ENCODE measurements at regions not wholly inside any gene's neighbourhood (a gene's known extent, or its start where the extent isn't known, plus 50 kb on each side); places are given as distances from the start of the nearest gene placed in this dataset.

- TF ChIP-seq ZNF112 (tag by site-specific recombination; IDR thresholded peaks at IDR 0.05) = no peak
- TF ChIP-seq OSR2 (tag by site-specific recombination; IDR thresholded peaks at IDR 0.05) = no peak
- no peak for TF ChIP-seq ZNF426 (tag by site-specific recombination; IDR thresholded peaks at IDR 0.05)
- no peak for TF ChIP-seq ZNF830 (tag by site-specific recombination; IDR thresholded peaks at IDR 0.05; ENCODE audit: low read depth)
- no peak for TF ChIP-seq ZNF398 (tag by site-specific recombination; IDR thresholded peaks at IDR 0.05)
- TF ChIP-seq ZNF580 (tag by site-specific recombination; IDR thresholded peaks at IDR 0.05) = no peak
- TF ChIP-seq ZNF324 (tag by site-specific recombination; IDR thresholded peaks at IDR 0.05) = no peak
- no peak for TF ChIP-seq BCL11A (tag by site-specific recombination; IDR thresholded peaks at IDR 0.05; ENCODE audit: low read depth)
- no peak for TF ChIP-seq ZNF596 (tag by site-specific recombination; IDR thresholded peaks at IDR 0.05)
- TF ChIP-seq, protein P1, sequence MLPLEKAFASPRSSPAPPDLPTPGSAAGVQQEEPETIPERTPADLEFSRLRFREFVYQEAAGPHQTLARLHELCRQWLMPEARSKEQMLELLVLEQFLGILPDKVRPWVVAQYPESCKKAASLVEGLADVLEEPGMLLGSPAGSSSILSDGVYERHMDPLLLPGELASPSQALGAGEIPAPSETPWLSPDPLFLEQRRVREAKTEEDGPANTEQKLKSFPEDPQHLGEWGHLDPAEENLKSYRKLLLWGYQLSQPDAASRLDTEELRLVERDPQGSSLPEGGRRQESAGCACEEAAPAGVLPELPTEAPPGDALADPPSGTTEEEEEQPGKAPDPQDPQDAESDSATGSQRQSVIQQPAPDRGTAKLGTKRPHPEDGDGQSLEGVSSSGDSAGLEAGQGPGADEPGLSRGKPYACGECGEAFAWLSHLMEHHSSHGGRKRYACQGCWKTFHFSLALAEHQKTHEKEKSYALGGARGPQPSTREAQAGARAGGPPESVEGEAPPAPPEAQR (tag by site-specific recombination; IDR thresholded peaks at IDR 0.05) = no peak
- no peak for TF ChIP-seq ZNF514 (tag by site-specific recombination; IDR thresholded peaks at IDR 0.05)
- 0 out of 2 replicates have a peak, but pooled peaks have one; percentile 11 for TF ChIP-seq ZBTB48 (tag by site-specific recombination; IDR thresholded peaks at IDR 0.05)
Measured at GRCh38 chr2:143937723-143938350, 582.1 kb downstream of the ZEB2 start (continued).

DNA sequence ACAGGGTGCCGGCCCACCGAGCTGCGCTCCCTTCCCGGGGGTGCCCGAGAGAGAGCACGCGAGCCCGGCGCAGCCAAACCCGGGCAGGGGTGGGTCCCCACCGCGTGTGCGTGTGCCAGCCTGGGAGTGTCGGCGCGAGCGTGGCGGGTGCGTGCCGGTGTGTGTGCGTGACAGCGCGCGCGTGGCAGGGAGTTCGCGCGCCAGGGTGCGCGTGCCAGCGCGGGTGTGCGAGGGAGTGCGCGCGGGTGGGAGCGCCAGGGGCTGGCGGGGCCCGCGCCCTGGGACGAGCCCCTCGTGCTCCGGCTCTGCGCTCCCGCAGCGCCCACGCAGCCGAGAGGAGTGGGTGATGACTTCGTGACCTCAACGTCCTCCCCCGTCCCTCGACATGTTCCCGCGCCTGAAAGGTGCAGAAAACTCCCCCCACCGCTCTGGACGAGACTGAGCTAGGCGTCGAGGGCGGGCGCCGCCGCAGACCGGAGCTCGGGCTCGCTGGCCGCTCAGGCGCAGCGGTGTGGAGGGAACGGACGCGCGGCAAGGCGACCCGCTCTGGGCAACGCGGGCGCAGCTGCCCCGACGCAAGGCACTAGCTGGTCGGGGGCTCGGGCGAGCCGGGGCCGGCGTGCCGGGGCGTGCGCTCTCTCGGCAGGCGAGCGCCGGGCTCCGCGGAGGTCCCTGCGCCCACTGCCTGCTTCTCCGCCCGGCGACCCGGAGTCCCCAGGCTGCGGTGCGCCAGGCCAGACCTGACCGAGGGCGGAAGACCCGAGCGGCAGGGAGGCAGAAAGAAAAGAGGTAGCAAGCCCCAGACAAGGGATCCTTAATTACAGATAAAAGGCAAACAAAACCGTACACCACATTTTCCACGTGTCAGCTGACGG, 582.8 kb downstream of the ZEB2 start:
- no peaks in the 10 kb centered on the region for H3K36me3 ChIP-seq (ENCODE audit: control insufficient read depth in 2 of 2, insufficient read depth in 1 of 2, low read length in 2 of 2)
- H3K9me3 ChIP-seq (ENCODE audit: control insufficient read depth, insufficient read depth, low read depth, low read length) = no peaks in the 10 kb centered on the region
- H3K4me1 ChIP-seq (ENCODE audit: control insufficient read depth, insufficient read depth, low read length) = no peaks in the 10 kb centered on the region
- POLR2A ChIA-PET = no interaction called here
- peak overlapping the region; percentile 47 for H3K4me3 ChIP-seq (ENCODE audit: low read depth, low read length)
- CTCF ChIA-PET = interaction anchor here (0.6 to 0.7 kb wide), 2 partner anchors 424 to 891 kb away, joined by 3 read pairs; no protein-coding TSS in a partner anchor
- TF ChIP-seq ZNF366 (tag by site-specific recombination; conservative IDR thresholded peaks at IDR 0.05) (no peak), ZNF335 (tag by site-specific recombination; conservative IDR thresholded peaks at IDR 0.05) (peak; percentile 66), ZNF354C (tag by site-specific recombination; IDR thresholded peaks at IDR 0.05; ENCODE audit: borderline replicate concordance, low read depth) (no peak), ZBTB8A (tag by site-specific recombination; IDR thresholded peaks at IDR 0.05) (peak; percentile 72), ZNF398 (tag by site-specific recombination; IDR thresholded peaks at IDR 0.05) (peak; percentile 42; the same call in 1 of the 2 replicates), ZBTB48 (tag by site-specific recombination; IDR thresholded peaks at IDR 0.05) (peak; percentile 50; the same call in 1 of the 2 replicates), ZFHX2 (tag by site-specific recombination; conservative IDR thresholded peaks at IDR 0.05) (peak; percentile 70)
- TF ChIP-seq, protein P2, sequence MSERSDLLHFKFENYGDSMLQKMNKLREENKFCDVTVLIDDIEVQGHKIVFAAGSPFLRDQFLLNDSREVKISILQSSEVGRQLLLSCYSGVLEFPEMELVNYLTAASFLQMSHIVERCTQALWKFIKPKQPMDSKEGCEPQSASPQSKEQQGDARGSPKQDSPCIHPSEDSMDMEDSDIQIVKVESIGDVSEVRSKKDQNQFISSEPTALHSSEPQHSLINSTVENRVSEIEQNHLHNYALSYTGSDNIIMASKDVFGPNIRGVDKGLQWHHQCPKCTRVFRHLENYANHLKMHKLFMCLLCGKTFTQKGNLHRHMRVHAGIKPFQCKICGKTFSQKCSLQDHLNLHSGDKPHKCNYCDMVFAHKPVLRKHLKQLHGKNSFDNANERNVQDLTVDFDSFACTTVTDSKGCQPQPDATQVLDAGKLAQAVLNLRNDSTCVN (tag by site-specific recombination; optimal IDR thresholded peaks at IDR 0.05) = peak; percentile 61
- TF ChIP-seq, protein P3, sequence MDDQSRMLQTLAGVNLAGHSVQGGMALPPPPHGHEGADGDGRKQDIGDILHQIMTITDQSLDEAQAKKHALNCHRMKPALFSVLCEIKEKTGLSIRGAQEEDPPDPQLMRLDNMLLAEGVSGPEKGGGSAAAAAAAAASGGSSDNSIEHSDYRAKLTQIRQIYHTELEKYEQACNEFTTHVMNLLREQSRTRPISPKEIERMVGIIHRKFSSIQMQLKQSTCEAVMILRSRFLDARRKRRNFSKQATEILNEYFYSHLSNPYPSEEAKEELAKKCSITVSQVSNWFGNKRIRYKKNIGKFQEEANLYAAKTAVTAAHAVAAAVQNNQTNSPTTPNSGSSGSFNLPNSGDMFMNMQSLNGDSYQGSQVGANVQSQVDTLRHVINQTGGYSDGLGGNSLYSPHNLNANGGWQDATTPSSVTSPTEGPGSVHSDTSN (CRISPR knock-in tag; IDR thresholded peaks at IDR 0.05) = peak; percentile 59; the same call in 1 of the 2 replicates
- peak overlapping the region; percentile 63; the same call in 1 of the 2 replicates for H3K27ac ChIP-seq (ENCODE audit: extremely low read depth, low read depth, low read length)
